ENCODE measurements at regions not wholly inside any gene's neighbourhood (a gene's known extent, or its start where the extent isn't known, plus 50 kb on each side); places are given as distances from the start of the nearest gene placed in this dataset.

GRCh38 chr21:35284199-35284598 is 235.1 kb upstream of the RUNX1 start:
- TF ChIP-seq CTCF (IDR thresholded peaks at IDR 0.05 in 4 of 5, conservative IDR thresholded peaks at IDR 0.05 in 1 of 5) (no peak), POLR2A (IDR thresholded peaks at IDR 0.05) (no peak)
